ENCODE measurements at regions not wholly inside any gene's neighbourhood (a gene's known extent, or its start where the extent isn't known, plus 50 kb on each side); places are given as distances from the start of the nearest gene placed in this dataset.
"Not testable (repeated sequence)": the region's sequence is repeated elsewhere in the genome, so short reads cannot be mapped to it uniquely, and the experiment has no call there.

GRCh38 chr3:181614878-181615277, 96.8 kb upstream of the SOX2 start:
- ATAC-seq (no peak), DNase-seq (ENCODE audit: low spot score in 2 of 2) (no peak)
- Mint-ChIP-seq H3K9me3 (no peaks in the 10 kb centered on the region), H3K36me3 (no peaks in the 10 kb centered on the region), H3K27ac (no peak overlapping the region)

- Mint-ChIP-seq H3K9me3 (no peaks in the 10 kb centered on the region), H3K36me3 (no peaks in the 10 kb centered on the region), H3K27ac (no peak overlapping the region)
- ATAC-seq = no peak
- DNase-seq (ENCODE audit: low spot score in 2 of 2) = no peak
These were observed 97.9 kb upstream of the SOX2 start for GRCh38 chr3:181613813-181614212.

- H3K9me3 Mint-ChIP-seq = no peaks in the 10 kb centered on the region
- no peaks in the 10 kb centered on the region for H3K36me3 Mint-ChIP-seq
- DNase-seq (ENCODE audit: low spot score in 2 of 2) (no peak), ATAC-seq (no peak)
- H3K27ac Mint-ChIP-seq = no peak overlapping the region
These were observed 98.5 kb upstream of the SOX2 start for GRCh38 chr3:181613191-181613590.

- Mint-ChIP-seq H3K36me3 (no peaks in the 10 kb centered on the region), H3K27ac (no peak overlapping the region), H3K9me3 (no peaks in the 10 kb centered on the region)
- DNase-seq (ENCODE audit: low spot score in 2 of 2) (no peak), ATAC-seq (no peak)
These were observed 100.8 kb upstream of the SOX2 start for GRCh38 chr3:181610973-181611265.

GRCh38 chr3:181610083-181610972, 101.4 kb upstream of the SOX2 start:
- Mint-ChIP-seq H3K36me3 (no peaks in the 10 kb centered on the region), H3K9me3 (no peaks in the 10 kb centered on the region), H3K27ac (no peak overlapping the region)
- ATAC-seq (no peak), DNase-seq (ENCODE audit: low spot score in 2 of 2) (no peak)

GRCh38 chr3:181609030-181609767, 102.5 kb upstream of the SOX2 start:
- no peak overlapping the region for H3K27ac Mint-ChIP-seq
- ATAC-seq (no peak), DNase-seq (ENCODE audit: low spot score in 2 of 2) (no peak)
- H3K36me3 Mint-ChIP-seq = no peaks in the 10 kb centered on the region
- no peaks in the 10 kb centered on the region for H3K9me3 Mint-ChIP-seq

GRCh38 chr3:181604267-181604666, 107.5 kb upstream of the SOX2 start:
- no peak for ATAC-seq
- Mint-ChIP-seq H3K9me3 (peaks cover 0 to 4% of the 10 kb centered on the region in 2 donors), H3K36me3 (peaks cover 0 to 3% of the 10 kb centered on the region in 2 donors), H3K27ac (no peak overlapping the region)
- no peak for DNase-seq (ENCODE audit: low spot score in 2 of 2)

GRCh38 chr3:181596126-181596525, 115.6 kb upstream of the SOX2 start:
- DNase-seq (ENCODE audit: low spot score in 2 of 2) = no peak
- H3K9me3 Mint-ChIP-seq = peaks cover 14 to 19% of the 10 kb centered on the region in 2 donors
- H3K36me3 Mint-ChIP-seq = peaks cover 0 to 14% of the 10 kb centered on the region in 2 donors
- ATAC-seq = no peak
- H3K27ac Mint-ChIP-seq = no peak overlapping the region

GRCh38 chr3:181590939-181591338, 120.8 kb upstream of the SOX2 start:
- ATAC-seq; H3K27ac Mint-ChIP-seq; DNase-seq (ENCODE audit: low spot score in 2 of 2): not testable (repeated sequence)
- H3K36me3 Mint-ChIP-seq = peaks cover 7 to 29% of the 10 kb centered on the region in 2 donors
- peaks cover 27 to 41% of the 10 kb centered on the region in 2 donors for H3K9me3 Mint-ChIP-seq

- no peaks in the 10 kb centered on the region for H3K36me3 Mint-ChIP-seq
- no peak for DNase-seq (ENCODE audit: low spot score in 2 of 2)
These were observed 129.1 kb upstream of the SOX2 start for GRCh38 chr3:181582619-181583018.

GRCh38 chr3:181581656-181582055, 130.1 kb upstream of the SOX2 start:
- Mint-ChIP-seq H3K36me3 (no peaks in the 10 kb centered on the region), H3K27ac (no peak overlapping the region), H3K9me3 (peaks cover 4% of the 10 kb centered on the region in 2 donors)
- DNase-seq (ENCODE audit: low spot score in 2 of 2) (no peak), ATAC-seq (no peak)

More at GRCh38 chr3:181582619-181583018, 129.1 kb upstream of the SOX2 start:
- H3K27ac Mint-ChIP-seq = no peak overlapping the region
- ATAC-seq = no peak
- H3K9me3 Mint-ChIP-seq = peaks cover 4% of the 10 kb centered on the region in 2 donors

- DNase-seq (ENCODE audit: low spot score in 2 of 2) (no peak), ATAC-seq (no peak)
- H3K27ac Mint-ChIP-seq = no peak overlapping the region
- peaks cover 0 to 4% of the 10 kb centered on the region in 2 donors for H3K9me3 Mint-ChIP-seq
- no peaks in the 10 kb centered on the region for H3K36me3 Mint-ChIP-seq
These were observed 133.0 kb upstream of the SOX2 start for GRCh38 chr3:181578743-181579142.

GRCh38 chr3:181572432-181572831, 139.3 kb upstream of the SOX2 start:
- ATAC-seq = no peak
- no peak for DNase-seq (ENCODE audit: low spot score in 2 of 2)
- no peak overlapping the region for H3K27ac Mint-ChIP-seq
- no peaks in the 10 kb centered on the region for H3K9me3 Mint-ChIP-seq
- no peaks in the 10 kb centered on the region for H3K36me3 Mint-ChIP-seq

GRCh38 chr3:181570472-181570871, 141.3 kb upstream of the SOX2 start:
- no peak for DNase-seq (ENCODE audit: low spot score in 2 of 2)
- H3K36me3 Mint-ChIP-seq = no peaks in the 10 kb centered on the region
- ATAC-seq = no peak
- no peak overlapping the region for H3K27ac Mint-ChIP-seq
- no peaks in the 10 kb centered on the region for H3K9me3 Mint-ChIP-seq

- no peak for ATAC-seq
- no peaks in the 10 kb centered on the region for H3K9me3 Mint-ChIP-seq
These were observed 142.3 kb upstream of the SOX2 start for GRCh38 chr3:181569356-181569940.

GRCh38 chr3:181568693-181569092, 143.0 kb upstream of the SOX2 start:
- no peak overlapping the region for H3K27ac Mint-ChIP-seq
- H3K36me3 Mint-ChIP-seq = no peaks in the 10 kb centered on the region
- no peaks in the 10 kb centered on the region for H3K9me3 Mint-ChIP-seq
- no peak for ATAC-seq
- no peak for DNase-seq (ENCODE audit: low spot score in 2 of 2)

More at GRCh38 chr3:181569356-181569940, 142.3 kb upstream of the SOX2 start:
- no peaks in the 10 kb centered on the region for H3K36me3 Mint-ChIP-seq
- H3K27ac Mint-ChIP-seq = no peak overlapping the region
- no peak for DNase-seq (ENCODE audit: low spot score in 2 of 2)

GRCh38 chr3:181568248-181568647, 143.5 kb upstream of the SOX2 start:
- Mint-ChIP-seq H3K27ac (no peak overlapping the region), H3K36me3 (no peaks in the 10 kb centered on the region), H3K9me3 (no peaks in the 10 kb centered on the region)
- no peak for DNase-seq (ENCODE audit: low spot score in 2 of 2)
- ATAC-seq = no peak

Data from activated naive CD4-positive, alpha-beta T cell treated with anti-CD3 and anti-CD28 coated beads, Interleukin-2, amount 50 U/mL, for 72 hours (primary cell).